ENCODE measurements at regions not wholly inside any gene's neighbourhood (a gene's known extent, or its start where the extent isn't known, plus 50 kb on each side); places are given as distances from the start of the nearest gene placed in this dataset.

DNA sequence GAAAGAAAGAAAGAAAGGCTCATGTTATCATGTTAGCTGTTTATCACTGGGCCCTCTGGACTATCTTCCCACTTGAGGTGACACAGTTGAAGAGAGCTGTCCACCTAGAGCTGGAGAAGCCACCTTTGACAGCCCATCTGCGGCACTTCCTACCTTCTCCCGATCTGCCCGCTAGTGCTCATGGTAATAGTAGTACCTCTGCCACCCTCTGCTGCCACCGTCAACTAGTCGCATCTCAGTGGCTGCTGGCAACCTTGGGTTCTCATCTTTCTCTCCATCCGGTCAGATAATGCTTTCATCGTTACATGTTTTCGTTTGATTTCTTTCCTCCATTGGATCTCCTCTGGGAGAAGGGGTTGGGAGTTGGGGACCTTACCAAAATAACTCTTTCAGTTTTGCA lies 63.2 kb upstream of the COPS8 start:
- no peak for TF ChIP-seq POLR2A (IDR thresholded peaks at IDR 0.05; ENCODE audit: low read length)
- no peak for TF ChIP-seq GATA1 (IDR thresholded peaks at IDR 0.05; ENCODE audit: low read depth, low read length)

All from erythroblast (primary cell).